PC-9 (cell line): ENCODE measurements at regions not wholly inside any gene's neighbourhood (a gene's known extent, or its start where the extent isn't known, plus 50 kb on each side); places are given as distances from the start of the nearest gene placed in this dataset.

Source experiments
- BruUV-seq: library from RNA; stranded (reverse); fragments of 400-500 nt; replicated peaks from 2 replicates; lab custom pipeline; 2021; lab: Mats Ljungman, UMichigan
- CTCF ChIA-PET: fragments of 300-600 bp; sonication (Branson Sonifier 250); formaldehyde crosslinking; loops from one replicate; lab custom pipeline; 2022; ENCODE audit warnings: antibody characterized with exemption; lab: Charles Lee
- POLR2A ChIA-PET: fragments of 300-600 bp; sonication (Branson Sonifier 250); formaldehyde crosslinking; loops from one replicate; lab custom pipeline; 2022; ENCODE audit warnings: antibody characterized with exemption; ENCODE audit not compliant: unreplicated experiment; lab: Charles Lee
- DNase-seq, 2 experiments: peaks; one replicate each; pipeline versions ENCODE4 v3.0.0 to v3.0.0-alpha.2; 2015 to 2022; ENCODE audit warnings: mixed read lengths in 1 of 2
- H2AFZ ChIP-seq: fragments of 200-600 bp; sonication (generic); 2 replicates; pipeline ENCODE4 v1.8.1; 2017; ENCODE audit warnings: antibody characterized with exemption
- H3F3A ChIP-seq: fragments of 200-600 bp; sonication (generic); 2 replicates; pipeline ENCODE4 v1.8.1; 2017; ENCODE audit warnings: antibody characterized with exemption, mild to moderate bottlenecking, low read depth; ENCODE audit not compliant: insufficient read depth
- H3K27ac ChIP-seq: fragments of 200-600 bp; sonication (generic); 2 replicates; pipeline ENCODE4 v1.6.1; 2016; ENCODE audit warnings: mixed run types
- H3K27me3 ChIP-seq: fragments of 200-600 bp; sonication (generic); 2 replicates; pipeline ENCODE4 v1.6.1; 2016; ENCODE audit warnings: low read depth, mixed run types; ENCODE audit not compliant: insufficient read depth
- H3K36me3 ChIP-seq: fragments of 200-600 bp; sonication (generic); 2 replicates; pipeline ENCODE4 v1.6.1; 2016; ENCODE audit warnings: low read depth, mixed run types
- H3K4me1 ChIP-seq: fragments of 200-600 bp; sonication (generic); replicated peaks from 2 replicates; pipeline ENCODE4 v1.6.1; 2016; ENCODE audit warnings: mixed run types; ENCODE audit not compliant: insufficient read depth
- H3K4me2 ChIP-seq: fragments of 200-600 bp; sonication (generic); 2 replicates; pipeline ENCODE4 v1.6.1; 2017; ENCODE audit warnings: mixed run types
- H3K4me3 ChIP-seq: fragments of 200-600 bp; sonication (generic); 2 replicates; pipeline ENCODE4 v1.6.1; 2016; ENCODE audit warnings: mixed run types
- H3K79me2 ChIP-seq: fragments of 200-600 bp; sonication (generic); 2 replicates; pipeline ENCODE4 v1.6.1; 2017; ENCODE audit warnings: low read depth, mixed run types
- H3K9me2 ChIP-seq: fragments of 200-600 bp; sonication (generic); 2 replicates; pipeline ENCODE4 v1.8.1; 2017; ENCODE audit warnings: mild to moderate bottlenecking; ENCODE audit not compliant: insufficient read depth
- H3K9me3 ChIP-seq: fragments of 200-600 bp; sonication (generic); 2 replicates; pipeline ENCODE4 v1.8.1; 2016; ENCODE audit warnings: low read depth; ENCODE audit not compliant: insufficient read depth
- H4K20me1 ChIP-seq: fragments of 200-600 bp; sonication (generic); 2 replicates; pipeline ENCODE4 v1.8.1; 2017; ENCODE audit not compliant: insufficient read depth
- CTCF ChIP-seq: fragments of 200-600 bp; sonication (generic); conservative IDR thresholded peaks from 2 replicates; pipeline ENCODE4 v1.6.1; 2017; ENCODE audit warnings: mixed run types, antibody characterized with exemption, mild to moderate bottlenecking, moderate library complexity
- EZH2 ChIP-seq: fragments of 200-600 bp; sonication (generic); IDR thresholded peaks from 2 replicates; pipeline ENCODE4 v1.8.0; 2017; ENCODE audit warnings: antibody characterized with exemption, low read depth
- intact Hi-C: fragments of 100-400 bp; cut with micrococcal nuclease; formaldehyde crosslinking; loops from one replicate; pipeline ENCODE4 v1.10.0; 2022; ENCODE audit not compliant: unreplicated experiment

- TF ChIP-seq EZH2: no peak
- TF ChIP-seq CTCF: no peak
- intact Hi-C loops: no loop called here
Measured at GRCh38 chr18:40366521-40366920, 1588.5 kb upstream of the PIK3C3 start.

GRCh38 chr18:40365526-40365925, 1589.5 kb upstream of the PIK3C3 start:
- no peak for TF ChIP-seq EZH2
- no peak for TF ChIP-seq CTCF
- H4K20me1 ChIP-seq: no peaks in the 10 kb centered on the region
- H3K4me1 ChIP-seq: no peaks in the 10 kb centered on the region
- intact Hi-C loops: no loop called here
- H3K79me2 ChIP-seq: no peaks in the 10 kb centered on the region
- H3K9me3 ChIP-seq: no peaks in the 10 kb centered on the region
- ChIA-PET CTCF (no interaction called here), POLR2A (no interaction called here)
- no peak overlapping the region for H3K4me3 ChIP-seq
- no TSS peak for BruUV-seq
- no peak overlapping the region for H3K4me2 ChIP-seq
- DNase-seq: no peak
- no peak overlapping the region for H2AFZ ChIP-seq
- H3K9me2 ChIP-seq: no peaks in the 10 kb centered on the region
- H3F3A ChIP-seq: no peaks in the 10 kb centered on the region
- no peak overlapping the region for H3K27ac ChIP-seq
- H3K36me3 ChIP-seq: no peaks in the 10 kb centered on the region
- no peaks in the 10 kb centered on the region for H3K27me3 ChIP-seq

More at GRCh38 chr18:40366521-40366920, 1588.5 kb upstream of the PIK3C3 start:
- no peak overlapping the region for H3K27ac ChIP-seq
- H3K4me2 ChIP-seq: no peak overlapping the region
- no peaks in the 10 kb centered on the region for H3K27me3 ChIP-seq
- BruUV-seq: no TSS peak
- no peak overlapping the region for H2AFZ ChIP-seq
- H3K4me3 ChIP-seq: no peak overlapping the region
- ChIA-PET CTCF (no interaction called here), POLR2A (no interaction called here)
- no peaks in the 10 kb centered on the region for H3F3A ChIP-seq
- no peaks in the 10 kb centered on the region for H3K36me3 ChIP-seq
- no peaks in the 10 kb centered on the region for H4K20me1 ChIP-seq
- H3K9me2 ChIP-seq: no peaks in the 10 kb centered on the region
- no peaks in the 10 kb centered on the region for H3K4me1 ChIP-seq
- no peak for DNase-seq
- H3K9me3 ChIP-seq: no peaks in the 10 kb centered on the region
- no peaks in the 10 kb centered on the region for H3K79me2 ChIP-seq

- no peak overlapping the region for H2AFZ ChIP-seq
- POLR2A ChIA-PET: no interaction called here
- H3K27ac ChIP-seq: no peak overlapping the region
- H3K4me3 ChIP-seq: no peak overlapping the region
- H3K9me3 ChIP-seq: no peaks in the 10 kb centered on the region
- no peak overlapping the region for H3K4me2 ChIP-seq
- H3K9me2 ChIP-seq: no peaks in the 10 kb centered on the region
- no TSS peak for BruUV-seq
- no peak for DNase-seq
- no peaks in the 10 kb centered on the region for H3K27me3 ChIP-seq
- no peaks in the 10 kb centered on the region for H4K20me1 ChIP-seq
- H3K4me1 ChIP-seq: no peaks in the 10 kb centered on the region
- CTCF ChIA-PET: no interaction called here
- H3K36me3 ChIP-seq: no peaks in the 10 kb centered on the region
- TF ChIP-seq CTCF (no peak), EZH2 (no peak)
- H3K79me2 ChIP-seq: no peaks in the 10 kb centered on the region
- intact Hi-C loops: no loop called here
- no peaks in the 10 kb centered on the region for H3F3A ChIP-seq
Measured at GRCh38 chr18:40360558-40360957, 1594.5 kb upstream of the PIK3C3 start.
